HFFc6 (cell line): ENCODE measurements at regions not wholly inside any gene's neighbourhood (a gene's known extent, or its start where the extent isn't known, plus 50 kb on each side); places are given as distances from the start of the nearest gene placed in this dataset.

Experiments used
- DNase-seq: peaks from one replicate; pipeline ENCODE4 v3.0.0-alpha.2; 2018
- H3K27ac Mint-ChIP-seq: 2 replicates; pipeline ENCODE4 v1.8.0; 2020; ENCODE audit warnings: mild to moderate bottlenecking, mixed read lengths
- H3K27me3 Mint-ChIP-seq: 2 replicates; pipeline ENCODE4 v1.8.0; 2021; ENCODE audit warnings: mild to moderate bottlenecking, moderate library complexity, mixed read lengths; ENCODE audit not compliant: insufficient read depth
- H3K36me3 Mint-ChIP-seq: 2 replicates; pipeline ENCODE4 v1.8.0; 2021; ENCODE audit warnings: low read depth, mixed read lengths
- H3K4me1 Mint-ChIP-seq: 2 replicates; pipeline ENCODE4 v1.8.0; 2020; ENCODE audit warnings: low read depth, mixed read lengths
- H3K4me3 Mint-ChIP-seq: 2 replicates; pipeline ENCODE4 v1.8.0; 2020; ENCODE audit warnings: mild to moderate bottlenecking, moderate library complexity, mixed read lengths
- H3K9me3 Mint-ChIP-seq: 2 replicates; pipeline ENCODE4 v1.8.0; 2020; ENCODE audit warnings: mild to moderate bottlenecking, mixed read lengths
- CTCF ChIP-seq: fragments of 200-600 bp; sonication (generic); IDR thresholded peaks from 2 replicates; pipeline ENCODE4 v1.5.0; 2021; ENCODE audit warnings: antibody characterized with exemption, mild to moderate bottlenecking

GRCh38 chr11:32204751-32205150 lies 113.9 kb downstream of the RCN1 start:
- Mint-ChIP-seq H3K4me3 (no peak overlapping the region), H3K36me3 (no peaks in the 10 kb centered on the region), H3K9me3 (no peaks in the 10 kb centered on the region), H3K27me3 (peaks cover 16% of the 10 kb centered on the region), H3K27ac (no peak overlapping the region), H3K4me1 (no peaks in the 10 kb centered on the region)
- TF ChIP-seq CTCF: no peak
- DNase-seq: no peak

DNA sequence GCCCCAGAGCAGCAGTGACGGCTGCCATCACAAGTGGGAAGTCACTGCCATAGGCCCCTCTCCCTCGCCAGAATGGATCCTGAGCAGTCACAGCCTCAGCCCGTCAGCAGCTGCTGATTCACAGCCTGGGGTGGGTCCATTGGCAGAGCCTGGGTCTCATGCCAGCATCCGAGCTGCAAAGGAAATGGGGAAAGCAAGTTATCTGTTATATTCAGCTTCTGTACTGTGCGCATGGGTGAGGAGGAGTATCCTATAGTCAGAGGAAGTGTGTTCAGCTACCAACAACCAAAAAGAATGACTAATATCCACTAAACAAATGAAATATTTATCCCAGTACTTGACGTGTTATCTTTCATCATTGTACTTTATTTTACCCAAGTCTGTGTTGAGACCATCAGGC lies 119.7 kb downstream of the RCN1 start:
- peaks cover 33% of the 10 kb centered on the region for H3K4me1 Mint-ChIP-seq
- TF ChIP-seq CTCF: no peak
- H3K36me3 Mint-ChIP-seq: no peaks in the 10 kb centered on the region
- H3K27ac Mint-ChIP-seq: peak overlapping the region; percentile 15
- peak overlapping the region; percentile 31 for H3K4me3 Mint-ChIP-seq
- DNase-seq: peak; percentile 59
- H3K9me3 Mint-ChIP-seq: no peaks in the 10 kb centered on the region
- H3K27me3 Mint-ChIP-seq: peaks cover 11% of the 10 kb centered on the region

DNA sequence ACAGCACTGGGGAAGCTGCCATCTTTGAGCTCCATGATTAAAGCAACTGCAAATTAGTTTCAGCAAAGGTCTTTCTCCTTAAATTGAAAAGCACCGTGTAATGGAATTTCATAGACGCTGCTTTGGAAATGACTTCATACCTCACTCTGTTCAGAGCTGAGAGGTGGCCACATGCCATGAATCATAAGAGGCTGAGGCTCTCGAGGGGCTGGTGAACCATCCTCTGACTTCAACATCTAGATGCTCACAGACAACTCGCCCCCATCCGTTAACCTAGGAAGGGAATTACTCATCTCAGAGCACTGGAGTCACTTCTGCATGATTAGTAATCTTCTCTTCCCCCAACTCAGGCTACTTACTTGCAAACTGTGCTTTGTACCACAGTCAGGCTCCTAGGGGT lies 122.3 kb downstream of the RCN1 start:
- no peaks in the 10 kb centered on the region for H3K9me3 Mint-ChIP-seq
- peak; percentile 78 for DNase-seq
- H3K36me3 Mint-ChIP-seq: no peaks in the 10 kb centered on the region
- H3K27me3 Mint-ChIP-seq: peaks cover 12% of the 10 kb centered on the region
- peak overlapping the region; percentile 47 for H3K27ac Mint-ChIP-seq
- peaks cover 33% of the 10 kb centered on the region for H3K4me1 Mint-ChIP-seq
- peak overlapping the region; percentile 38 for H3K4me3 Mint-ChIP-seq
- TF ChIP-seq CTCF: no peak

DNA sequence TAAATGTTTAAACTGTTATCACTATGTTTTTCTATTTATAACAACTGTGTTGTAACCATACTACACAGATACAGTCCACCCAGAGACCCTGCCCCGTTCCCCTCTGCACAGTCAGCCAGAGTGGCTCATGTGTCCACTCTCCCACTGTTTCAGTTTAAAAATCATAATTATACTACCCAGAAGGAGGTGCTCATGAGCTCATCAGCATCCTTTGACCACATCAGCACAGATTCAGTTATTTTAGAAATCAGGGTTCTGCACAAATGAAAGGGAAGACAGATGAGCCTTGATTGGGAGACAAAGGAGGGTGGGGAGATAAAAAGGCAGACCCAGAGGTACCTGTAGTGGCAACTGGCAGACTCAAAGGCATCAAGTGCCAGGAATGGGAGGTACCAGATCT lies 124.3 kb downstream of the RCN1 start:
- Mint-ChIP-seq H3K27ac (no peak overlapping the region), H3K27me3 (peaks cover 10% of the 10 kb centered on the region), H3K4me1 (peaks cover 31% of the 10 kb centered on the region), H3K36me3 (no peaks in the 10 kb centered on the region), H3K4me3 (no peak overlapping the region), H3K9me3 (no peaks in the 10 kb centered on the region)
- 0 out of 2 replicates have a peak, but pooled peaks have one; percentile 16 for TF ChIP-seq CTCF
- no peak for DNase-seq

DNA sequence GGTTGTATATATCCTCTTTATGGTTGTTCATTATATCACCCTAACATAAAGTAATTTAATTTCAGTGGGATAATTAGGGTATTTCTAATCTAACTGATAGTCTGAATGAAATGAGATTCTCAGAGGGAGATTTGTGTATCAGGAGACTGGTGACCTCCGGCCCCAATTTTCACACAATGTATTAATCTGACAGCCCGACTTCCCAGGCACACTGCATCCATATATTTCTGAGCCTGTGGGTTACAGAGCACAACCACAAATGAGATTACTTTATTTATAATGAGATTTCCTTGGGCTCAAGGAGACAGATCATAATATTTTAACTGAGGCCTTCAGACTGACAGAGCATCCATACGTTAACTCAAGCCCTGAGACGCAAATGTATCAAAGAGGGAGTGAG lies 125.9 kb downstream of the RCN1 start:
- Mint-ChIP-seq H3K4me3 (no peak overlapping the region), H3K4me1 (peaks cover 18% of the 10 kb centered on the region), H3K27me3 (peaks cover 19% of the 10 kb centered on the region), H3K36me3 (no peaks in the 10 kb centered on the region), H3K27ac (no peak overlapping the region), H3K9me3 (no peaks in the 10 kb centered on the region)
- TF ChIP-seq CTCF: no peak
- no peak for DNase-seq

DNA sequence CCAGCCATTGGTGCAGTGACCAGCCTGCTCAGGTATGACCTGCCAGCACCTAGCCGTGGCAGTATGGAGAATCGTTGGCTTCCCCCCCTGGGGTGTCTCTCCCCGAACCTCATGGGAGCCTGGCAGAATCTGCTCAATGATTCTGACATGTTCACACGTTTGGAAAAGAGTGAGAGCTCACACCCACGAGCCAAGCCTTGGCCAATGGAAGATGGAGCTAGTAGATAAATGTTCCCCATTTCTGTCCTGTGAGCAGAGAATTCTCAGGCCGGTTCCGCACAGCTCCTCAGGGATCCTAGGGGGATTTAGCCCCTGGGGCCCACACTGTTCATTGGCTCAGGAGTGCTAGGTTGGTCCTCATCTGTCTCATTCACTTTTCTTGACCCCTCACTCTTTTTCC lies 128.4 kb downstream of the RCN1 start:
- H3K4me1 Mint-ChIP-seq: no peaks in the 10 kb centered on the region
- DNase-seq: no peak
- H3K9me3 Mint-ChIP-seq: no peaks in the 10 kb centered on the region
- no peak overlapping the region for H3K27ac Mint-ChIP-seq
- no peak for TF ChIP-seq CTCF
- H3K36me3 Mint-ChIP-seq: no peaks in the 10 kb centered on the region
- H3K27me3 Mint-ChIP-seq: peaks cover 31% of the 10 kb centered on the region
- no peak overlapping the region for H3K4me3 Mint-ChIP-seq
